ENCODE measurements at regions not wholly inside any gene's neighbourhood (a gene's known extent, or its start where the extent isn't known, plus 50 kb on each side); places are given as distances from the start of the nearest gene placed in this dataset.

GRCh38 chr14:100994756-100995330 is 91.3 kb upstream of the RTL1 start:
- TF ChIP-seq CTCF (IDR thresholded peaks at IDR 0.05), result no peak
- TF ChIP-seq JUND (IDR thresholded peaks at IDR 0.05), result no peak
- TF ChIP-seq USF1 (IDR thresholded peaks at IDR 0.05; ENCODE audit: borderline replicate concordance, low read depth), result no peak
- no peak for TF ChIP-seq SIN3A (IDR thresholded peaks at IDR 0.05; ENCODE audit: borderline replicate concordance, low read depth, low read length)
- TF ChIP-seq GABPA (IDR thresholded peaks at IDR 0.05; ENCODE audit: low read depth), result no peak
- TF ChIP-seq EP300 (IDR thresholded peaks at IDR 0.05; ENCODE audit: borderline replicate concordance in 1 of 2, low read depth in 1 of 2, low read length in 1 of 2), result no peak; a peak in 1 of 4 replicates
- no peak for TF ChIP-seq REST (IDR thresholded peaks at IDR 0.05; ENCODE audit: low read depth, low read length)

All from SK-N-SH (cell line).